ENCODE measurements at regions not wholly inside any gene's neighbourhood (a gene's known extent, or its start where the extent isn't known, plus 50 kb on each side); places are given as distances from the start of the nearest gene placed in this dataset.

GRCh38 chr1:229817936-229818335, 191.9 kb downstream of the URB2 start (continued):
- TF ChIP-seq, protein P1, sequence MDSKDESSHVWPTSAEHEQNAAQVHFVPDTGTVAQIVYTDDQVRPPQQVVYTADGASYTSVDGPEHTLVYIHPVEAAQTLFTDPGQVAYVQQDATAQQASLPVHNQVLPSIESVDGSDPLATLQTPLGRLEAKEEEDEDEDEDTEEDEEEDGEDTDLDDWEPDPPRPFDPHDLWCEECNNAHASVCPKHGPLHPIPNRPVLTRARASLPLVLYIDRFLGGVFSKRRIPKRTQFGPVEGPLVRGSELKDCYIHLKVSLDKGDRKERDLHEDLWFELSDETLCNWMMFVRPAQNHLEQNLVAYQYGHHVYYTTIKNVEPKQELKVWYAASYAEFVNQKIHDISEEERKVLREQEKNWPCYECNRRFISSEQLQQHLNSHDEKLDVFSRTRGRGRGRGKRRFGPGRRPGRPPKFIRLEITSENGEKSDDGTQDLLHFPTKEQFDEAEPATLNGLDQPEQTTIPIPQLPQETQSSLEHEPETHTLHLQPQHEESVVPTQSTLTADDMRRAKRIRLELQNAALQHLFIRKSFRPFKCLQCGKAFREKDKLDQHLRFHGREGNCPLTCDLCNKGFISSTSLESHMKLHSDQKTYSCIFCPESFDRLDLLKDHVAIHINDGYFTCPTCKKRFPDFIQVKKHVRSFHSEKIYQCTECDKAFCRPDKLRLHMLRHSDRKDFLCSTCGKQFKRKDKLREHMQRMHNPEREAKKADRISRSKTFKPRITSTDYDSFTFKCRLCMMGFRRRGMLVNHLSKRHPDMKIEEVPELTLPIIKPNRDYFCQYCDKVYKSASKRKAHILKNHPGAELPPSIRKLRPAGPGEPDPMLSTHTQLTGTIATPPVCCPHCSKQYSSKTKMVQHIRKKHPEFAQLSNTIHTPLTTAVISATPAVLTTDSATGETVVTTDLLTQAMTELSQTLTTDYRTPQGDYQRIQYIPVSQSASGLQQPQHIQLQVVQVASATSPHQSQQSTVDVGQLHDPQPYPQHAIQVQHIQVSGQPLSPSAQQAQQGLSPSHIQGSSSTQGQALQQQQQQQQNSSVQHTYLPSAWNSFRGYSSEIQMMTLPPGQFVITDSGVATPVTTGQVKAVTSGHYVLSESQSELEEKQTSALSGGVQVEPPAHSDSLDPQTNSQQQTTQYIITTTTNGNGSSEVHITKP (tag by site-specific recombination; IDR thresholded peaks at IDR 0.05), result no peak
- TF ChIP-seq ZNF16 (tag by site-specific recombination; IDR thresholded peaks at IDR 0.05; ENCODE audit: low read depth) (no peak), ZNF514 (tag by site-specific recombination; IDR thresholded peaks at IDR 0.05) (no peak), ZNF707 (tag by site-specific recombination; IDR thresholded peaks at IDR 0.05) (no peak), SP7 (tag by site-specific recombination; IDR thresholded peaks at IDR 0.05) (no peak), ZBTB49 (tag by site-specific recombination; IDR thresholded peaks at IDR 0.05; ENCODE audit: low read depth) (no peak), ZNF544 (tag by site-specific recombination; IDR thresholded peaks at IDR 0.05) (no peak), ZNF157 (tag by site-specific recombination; IDR thresholded peaks at IDR 0.05) (no peak)
- TF ChIP-seq, protein P2, sequence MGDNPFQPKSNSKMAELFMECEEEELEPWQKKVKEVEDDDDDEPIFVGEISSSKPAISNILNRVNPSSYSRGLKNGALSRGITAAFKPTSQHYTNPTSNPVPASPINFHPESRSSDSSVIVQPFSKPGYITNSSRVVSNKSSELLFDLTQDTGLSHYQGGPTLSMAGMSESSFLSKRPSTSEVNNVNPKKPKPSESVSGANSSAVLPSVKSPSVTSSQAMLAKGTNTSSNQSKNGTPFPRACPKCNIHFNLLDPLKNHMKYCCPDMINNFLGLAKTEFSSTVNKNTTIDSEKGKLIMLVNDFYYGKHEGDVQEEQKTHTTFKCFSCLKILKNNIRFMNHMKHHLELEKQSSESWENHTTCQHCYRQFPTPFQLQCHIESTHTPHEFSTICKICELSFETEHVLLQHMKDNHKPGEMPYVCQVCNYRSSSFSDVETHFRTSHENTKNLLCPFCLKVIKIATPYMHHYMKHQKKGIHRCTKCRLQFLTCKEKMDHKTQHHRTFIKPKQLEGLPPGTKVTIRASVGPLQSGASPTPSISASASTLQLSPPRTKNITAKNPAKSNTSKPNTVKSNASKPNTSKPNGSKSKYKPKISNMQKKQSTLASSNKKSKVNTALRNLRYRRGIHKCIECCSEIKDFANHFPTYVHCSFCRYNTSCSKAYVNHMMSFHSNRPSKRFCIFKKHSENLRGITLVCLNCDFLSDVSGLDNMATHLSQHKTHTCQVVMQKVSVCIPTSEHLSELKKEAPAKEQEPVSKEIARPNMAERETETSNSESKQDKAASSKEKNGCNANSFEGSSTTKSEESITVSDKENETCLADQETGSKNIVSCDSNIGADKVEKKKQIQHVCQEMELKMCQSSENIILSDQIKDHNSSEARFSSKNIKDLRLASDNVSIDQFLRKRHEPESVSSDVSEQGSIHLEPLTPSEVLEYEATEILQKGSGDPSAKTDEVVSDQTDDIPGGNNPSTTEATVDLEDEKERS (tag by site-specific recombination; IDR thresholded peaks at IDR 0.05), result no peak

- ChIA-PET POLR2A (no interaction called here), CTCF (interaction anchor here (0.6 kb wide), 1 partner anchor 19 kb away, joined by 4 read pairs; no protein-coding TSS in a partner anchor)
- Histone ChIP-seq H3K4me3 (ENCODE audit: low read depth, low read length) (no peak overlapping the region), H3K36me3 (ENCODE audit: control insufficient read depth in 2 of 2, insufficient read depth in 1 of 2, low read length in 2 of 2) (no peaks in the 10 kb centered on the region), H3K4me1 (ENCODE audit: control insufficient read depth, insufficient read depth, low read length) (no peaks in the 10 kb centered on the region), H3K27ac (ENCODE audit: extremely low read depth, low read depth, low read length) (no peak overlapping the region), H3K9me3 (ENCODE audit: control insufficient read depth, insufficient read depth, low read depth, low read length) (no peaks in the 10 kb centered on the region)
- no peak for TF ChIP-seq ZNF366 (tag by site-specific recombination; conservative IDR thresholded peaks at IDR 0.05)
- no peak for TF ChIP-seq ZNF140 (tag by site-specific recombination; IDR thresholded peaks at IDR 0.05)
- no peak for TF ChIP-seq ZBTB8A (tag by site-specific recombination; IDR thresholded peaks at IDR 0.05)
- TF ChIP-seq, protein P3, sequence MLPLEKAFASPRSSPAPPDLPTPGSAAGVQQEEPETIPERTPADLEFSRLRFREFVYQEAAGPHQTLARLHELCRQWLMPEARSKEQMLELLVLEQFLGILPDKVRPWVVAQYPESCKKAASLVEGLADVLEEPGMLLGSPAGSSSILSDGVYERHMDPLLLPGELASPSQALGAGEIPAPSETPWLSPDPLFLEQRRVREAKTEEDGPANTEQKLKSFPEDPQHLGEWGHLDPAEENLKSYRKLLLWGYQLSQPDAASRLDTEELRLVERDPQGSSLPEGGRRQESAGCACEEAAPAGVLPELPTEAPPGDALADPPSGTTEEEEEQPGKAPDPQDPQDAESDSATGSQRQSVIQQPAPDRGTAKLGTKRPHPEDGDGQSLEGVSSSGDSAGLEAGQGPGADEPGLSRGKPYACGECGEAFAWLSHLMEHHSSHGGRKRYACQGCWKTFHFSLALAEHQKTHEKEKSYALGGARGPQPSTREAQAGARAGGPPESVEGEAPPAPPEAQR (tag by site-specific recombination; IDR thresholded peaks at IDR 0.05), result no peak
- TF ChIP-seq ZNF423 (tag by site-specific recombination; IDR thresholded peaks at IDR 0.05), result no peak
- TF ChIP-seq ZNF571 (tag by site-specific recombination; IDR thresholded peaks at IDR 0.05), result no peak
- TF ChIP-seq ZNF274 (IDR thresholded peaks at IDR 0.05; ENCODE audit: low read length), result no peak
- TF ChIP-seq ZNF274 (tag by site-specific recombination; IDR thresholded peaks at IDR 0.05; ENCODE audit: borderline replicate concordance), result no peak
- TF ChIP-seq KLF8 (tag by site-specific recombination; IDR thresholded peaks at IDR 0.05), result no peak
- TF ChIP-seq ZNF341 (tag by site-specific recombination; IDR thresholded peaks at IDR 0.05; ENCODE audit: low read depth), result no peak
- no peak for TF ChIP-seq ZNF473 (tag by site-specific recombination; IDR thresholded peaks at IDR 0.05)
- TF ChIP-seq ZNF223 (tag by site-specific recombination; IDR thresholded peaks at IDR 0.05), result no peak
- TF ChIP-seq ZNF658 (tag by site-specific recombination; IDR thresholded peaks at IDR 0.05), result no peak
- no peak for TF ChIP-seq ZNF112 (tag by site-specific recombination; IDR thresholded peaks at IDR 0.05)
- TF ChIP-seq ZXDB (tag by site-specific recombination; IDR thresholded peaks at IDR 0.05), result no peak
- TF ChIP-seq, protein P4, sequence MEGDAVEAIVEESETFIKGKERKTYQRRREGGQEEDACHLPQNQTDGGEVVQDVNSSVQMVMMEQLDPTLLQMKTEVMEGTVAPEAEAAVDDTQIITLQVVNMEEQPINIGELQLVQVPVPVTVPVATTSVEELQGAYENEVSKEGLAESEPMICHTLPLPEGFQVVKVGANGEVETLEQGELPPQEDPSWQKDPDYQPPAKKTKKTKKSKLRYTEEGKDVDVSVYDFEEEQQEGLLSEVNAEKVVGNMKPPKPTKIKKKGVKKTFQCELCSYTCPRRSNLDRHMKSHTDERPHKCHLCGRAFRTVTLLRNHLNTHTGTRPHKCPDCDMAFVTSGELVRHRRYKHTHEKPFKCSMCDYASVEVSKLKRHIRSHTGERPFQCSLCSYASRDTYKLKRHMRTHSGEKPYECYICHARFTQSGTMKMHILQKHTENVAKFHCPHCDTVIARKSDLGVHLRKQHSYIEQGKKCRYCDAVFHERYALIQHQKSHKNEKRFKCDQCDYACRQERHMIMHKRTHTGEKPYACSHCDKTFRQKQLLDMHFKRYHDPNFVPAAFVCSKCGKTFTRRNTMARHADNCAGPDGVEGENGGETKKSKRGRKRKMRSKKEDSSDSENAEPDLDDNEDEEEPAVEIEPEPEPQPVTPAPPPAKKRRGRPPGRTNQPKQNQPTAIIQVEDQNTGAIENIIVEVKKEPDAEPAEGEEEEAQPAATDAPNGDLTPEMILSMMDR (tag by site-specific recombination; IDR thresholded peaks at IDR 0.05), result no peak
Observed at GRCh38 chr1:229819091-229819490, 193.0 kb downstream of the URB2 start.

Data from HEK293 (cell line).